ENCODE measurements at regions not wholly inside any gene's neighbourhood (a gene's known extent, or its start where the extent isn't known, plus 50 kb on each side); places are given as distances from the start of the nearest gene placed in this dataset.

GRCh38 chr10:9823268-9823930 is 1194.3 kb upstream of the CELF2 start:
- no peak overlapping the region for H3K18ac ChIP-seq (ENCODE audit: low read depth, low read length)
- in situ Hi-C loops (cut with MboI; ENCODE audit: low sequenced_read_pairs) = no loop called here
- TF ChIP-seq MAFK (IDR thresholded peaks at IDR 0.05; ENCODE audit: low read depth, low read length) (no peak), NFE2L2 (IDR thresholded peaks at IDR 0.05; ENCODE audit: low read depth, low read length) (no peak), ELK1 (IDR thresholded peaks at IDR 0.05; ENCODE audit: borderline replicate concordance, low read depth, low read length) (no peak), CHD1 (IDR thresholded peaks at IDR 0.05; ENCODE audit: low read depth, low read length) (no peak)

More at GRCh38 chr10:9823268-9823930, 1194.3 kb upstream of the CELF2 start:
- Histone ChIP-seq H3K14ac (replicated peaks; ENCODE audit: low read depth, low read length) (no peak overlapping the region), H3K9me3 (ENCODE audit: control insufficient read depth, insufficient read depth, low read length) (no peaks in the 10 kb centered on the region; the same call in 1 of the 2 replicates), H2AFZ (replicated peaks; ENCODE audit: low read length, poor library complexity) (no peak overlapping the region), H2BK15ac (ENCODE audit: low read depth, low read length) (no peak overlapping the region), H3K27me3 (ENCODE audit: control insufficient read depth, insufficient read depth, low read length) (no peaks in the 10 kb centered on the region), H4K20me1 (ENCODE audit: insufficient read depth, low read length) (no peaks in the 10 kb centered on the region), H4K8ac (ENCODE audit: low read depth in 2 of 2, low read length in 2 of 2) (no peak overlapping the region), H3K4me3 (ENCODE audit: insufficient read depth, low read depth, low read length) (no peak overlapping the region), H2BK20ac (ENCODE audit: low read depth, low read length) (no peak overlapping the region), H2BK5ac (ENCODE audit: low read depth, low read length, poor library complexity, severe bottlenecking) (no peak overlapping the region), H4K5ac (ENCODE audit: low read depth, low read length) (no peak overlapping the region), H3K79me1 (ENCODE audit: low read depth in 1 of 2, low read length in 2 of 2) (no peaks in the 10 kb centered on the region), H2BK120ac (ENCODE audit: low read depth, low read length) (no peak overlapping the region), H3K56ac (ENCODE audit: extremely low read depth, insufficient read depth, low read length) (no peak overlapping the region), H3K4ac (ENCODE audit: low read depth, low read length) (no peak overlapping the region), H2AK5ac (ENCODE audit: low read depth, low read length) (no peak overlapping the region), H3K9me1 (ENCODE audit: insufficient read depth, low read length) (no peaks in the 10 kb centered on the region), H3K27ac (ENCODE audit: insufficient read depth, low read length) (no peak overlapping the region), H3K36me3 (ENCODE audit: control insufficient read depth, insufficient read depth, low read length) (no peaks in the 10 kb centered on the region), H2AK9ac (replicated peaks; ENCODE audit: low read depth, low read length, poor library complexity) (no peak overlapping the region), H3K4me2 (ENCODE audit: low read depth, low read length) (no peak overlapping the region), H3K23ac (ENCODE audit: low read depth, low read length) (no peak overlapping the region), H3K4me1 (ENCODE audit: control insufficient read depth, insufficient read depth, low read length) (0 out of 2 replicates have a peak, but pooled peaks cover 1% of the 10 kb centered on the region), H4K91ac (ENCODE audit: insufficient read depth, low read depth, low read length) (no peak overlapping the region), H3K9ac (ENCODE audit: low read depth, low read length) (no peak overlapping the region)
- POLR2A ChIA-PET (ENCODE audit: unreplicated experiment) = no interaction called here
- WGBS, 2 experiments (ENCODE audit: extremely low coverage in 2 of 2, insufficient read length in 1 of 2) = no CpG with 5 or more reads among the region's 1 CpG
- dilution Hi-C loops (cut with HindIII; ENCODE audit: low sequenced_read_pairs, unreplicated experiment) (no loop called here), intact Hi-C loops (cut with micrococcal nuclease) (no loop called here)
- CTCF ChIA-PET = no interaction called here
- peak; percentile 33 for DNase-seq
- no peak for ATAC-seq (ENCODE audit: low read depth)
- BruUV-seq (replicated peaks) = no TSS peak

Data from IMR-90 (cell line).